IMR-90 (cell line): ENCODE measurements at regions not wholly inside any gene's neighbourhood (a gene's known extent, or its start where the extent isn't known, plus 50 kb on each side); places are given as distances from the start of the nearest gene placed in this dataset.

Source experiments
- ATAC-seq: fragments of 200-7000 bp; cut with Tn5 transposase; 2 replicates; pipeline ENCODE4 v1.9.1; 2020; ENCODE audit warnings: low read depth, mild to moderate bottlenecking, moderate library complexity
- BruUV-seq: library from RNA; stranded (reverse); fragments of 400-500 nt; replicated peaks from 2 replicates; lab custom pipeline; 2021; lab: Mats Ljungman, UMichigan
- CTCF ChIA-PET: fragments of 300-600 bp; formaldehyde crosslinking; extraction: SDS; loops from one replicate; lab custom pipeline; 2021; ENCODE audit warnings: antibody characterized with exemption; lab: Yijun Ruan, JAX
- POLR2A ChIA-PET: fragments of 300-600 bp; sonication (Branson Sonifier 250); formaldehyde crosslinking; loops from one replicate; lab custom pipeline; 2022; ENCODE audit warnings: antibody characterized with exemption; ENCODE audit not compliant: unreplicated experiment; lab: Charles Lee
- DNase-seq: peaks from one replicate; pipeline ENCODE4 v3.0.0; 2013
- H2AFZ ChIP-seq: replicated peaks from 2 replicates; pipeline ENCODE3; 2013; ENCODE audit warnings: low read length, mild to moderate bottlenecking; ENCODE audit not compliant: poor library complexity
- H2AK5ac ChIP-seq: 2 replicates; pipeline ENCODE4 v1.6.1; 2013; ENCODE audit warnings: low read depth, low read length, inconsistent platforms
- H2AK9ac ChIP-seq: replicated peaks from 2 replicates; pipeline ENCODE3; 2013; ENCODE audit warnings: mild to moderate bottlenecking, low read depth, low read length, moderate library complexity; ENCODE audit not compliant: poor library complexity
- H2BK120ac ChIP-seq: 2 replicates; pipeline ENCODE4 v1.6.1; 2013; ENCODE audit warnings: low read depth, low read length, inconsistent platforms
- H2BK15ac ChIP-seq: 3 replicates; pipeline ENCODE4 v1.6.1; 2013; ENCODE audit warnings: low read depth, low read length, inconsistent platforms
- H2BK20ac ChIP-seq: 2 replicates; pipeline ENCODE4 v1.6.1; 2013; ENCODE audit warnings: low read depth, mild to moderate bottlenecking, inconsistent platforms, low read length, moderate library complexity
- H2BK5ac ChIP-seq: 2 replicates; pipeline ENCODE4 v1.6.1; 2013; ENCODE audit warnings: mild to moderate bottlenecking, low read depth, low read length, inconsistent platforms; ENCODE audit not compliant: poor library complexity, severe bottlenecking
- H3K14ac ChIP-seq: replicated peaks from 2 replicates; pipeline ENCODE4 v1.6.1; 2013; ENCODE audit warnings: low read depth, low read length, inconsistent platforms
- H3K18ac ChIP-seq: 2 replicates; pipeline ENCODE4 v1.6.1; 2013; ENCODE audit warnings: low read depth, low read length, control low read depth
- H3K23ac ChIP-seq: 2 replicates; pipeline ENCODE4 v1.6.1; 2013; ENCODE audit warnings: low read depth, low read length, inconsistent platforms
- H3K27ac ChIP-seq: 2 replicates; pipeline ENCODE4 v1.5.1; 2013; ENCODE audit warnings: mild to moderate bottlenecking, control low read depth, low read length; ENCODE audit not compliant: insufficient read depth
- H3K27me3 ChIP-seq: 2 replicates; pipeline ENCODE4 v1.6.1; 2013; ENCODE audit warnings: low read length; ENCODE audit not compliant: control insufficient read depth, insufficient read depth
- H3K36me3 ChIP-seq: 2 replicates; pipeline ENCODE4 v1.6.1; 2013; ENCODE audit warnings: low read length, mixed read lengths; ENCODE audit not compliant: control insufficient read depth, insufficient read depth
- H3K4ac ChIP-seq: 2 replicates; pipeline ENCODE4 v1.6.1; 2013; ENCODE audit warnings: low read depth, low read length, inconsistent platforms
- H3K4me1 ChIP-seq: 2 replicates; pipeline ENCODE4 v1.6.1; 2013; ENCODE audit warnings: low read length, mixed read lengths; ENCODE audit not compliant: control insufficient read depth, insufficient read depth
- H3K4me2 ChIP-seq: 2 replicates; pipeline ENCODE4 v1.6.1; 2013; ENCODE audit warnings: low read depth, mild to moderate bottlenecking, control low read depth, low read length, moderate library complexity
- H3K4me3 ChIP-seq: 2 replicates; pipeline ENCODE4 v1.5.1; 2013; ENCODE audit warnings: low read depth, mild to moderate bottlenecking, control low read depth, low read length, moderate library complexity; ENCODE audit not compliant: insufficient read depth
- H3K56ac ChIP-seq: 2 replicates; pipeline ENCODE4 v1.6.1; 2013; ENCODE audit warnings: low read length, inconsistent platforms; ENCODE audit not compliant: insufficient read depth; ENCODE audit errors: extremely low read depth
- H3K79me1 ChIP-seq, 2 experiments: 2 replicates each; pipeline ENCODE4 v1.6.1; 2013; ENCODE audit warnings: low read length in 2 of 2, inconsistent platforms in 1 of 2, low read depth in 1 of 2
- H3K9ac ChIP-seq: 2 replicates; pipeline ENCODE4 v1.6.1; 2013; ENCODE audit warnings: low read depth, low read length, control low read depth
- H3K9me1 ChIP-seq: 2 replicates; pipeline ENCODE4 v1.6.1; 2013; ENCODE audit warnings: low read length, inconsistent platforms; ENCODE audit not compliant: insufficient read depth
- H3K9me3 ChIP-seq: 2 replicates; pipeline ENCODE4 v1.6.1; 2013; ENCODE audit warnings: low read length; ENCODE audit not compliant: control insufficient read depth, insufficient read depth
- H4K20me1 ChIP-seq: 2 replicates; pipeline ENCODE4 v1.6.1; 2013; ENCODE audit warnings: low read length, inconsistent platforms; ENCODE audit not compliant: insufficient read depth
- H4K5ac ChIP-seq: 2 replicates; pipeline ENCODE4 v1.6.1; 2013; ENCODE audit warnings: mild to moderate bottlenecking, low read depth, low read length, control low read depth
- H4K8ac ChIP-seq, 2 experiments: 2 replicates each; pipeline ENCODE4 v1.6.1; 2013; ENCODE audit warnings: low read depth in 2 of 2, low read length in 2 of 2, control low read depth in 1 of 2, inconsistent platforms in 1 of 2
- H4K91ac ChIP-seq: 2 replicates; pipeline ENCODE4 v1.6.1; 2013; ENCODE audit warnings: low read depth, low read length, inconsistent platforms; ENCODE audit not compliant: insufficient read depth
- BHLHE40 ChIP-seq: fragments of 150-350 bp; IDR thresholded peaks from 2 replicates; pipeline ENCODE4 v1.6.1; 2016; ENCODE audit warnings: mild to moderate bottlenecking, low read depth, low read length
- CHD1 ChIP-seq: IDR thresholded peaks from 2 replicates; pipeline ENCODE4 v1.6.1; 2012; ENCODE audit warnings: low read depth, low read length, improper control_type of control experiment
- CTCF ChIP-seq: conservative IDR thresholded peaks from 2 replicates; pipeline ENCODE4 v1.5.1; 2012; ENCODE audit warnings: mild to moderate bottlenecking, low read depth, low read length, improper control_type of control experiment
- ELK1 ChIP-seq: fragments of 150-350 bp; IDR thresholded peaks from 2 replicates; pipeline ENCODE4 v1.6.1; 2016; ENCODE audit warnings: low read depth, mild to moderate bottlenecking, low read length, moderate library complexity, borderline replicate concordance
- FOS ChIP-seq: fragments of 150-350 bp; IDR thresholded peaks from 2 replicates; pipeline ENCODE4 v1.6.1; 2016; ENCODE audit warnings: low read depth, low read length
- MAFK ChIP-seq: IDR thresholded peaks from 2 replicates; pipeline ENCODE4 v1.6.1; 2012; ENCODE audit warnings: low read depth, low read length, improper control_type of control experiment
- MXI1 ChIP-seq: IDR thresholded peaks from 2 replicates; pipeline ENCODE4 v1.6.1; 2012; ENCODE audit warnings: low read depth, mild to moderate bottlenecking, low read length, moderate library complexity, borderline replicate concordance
- NFE2L2 ChIP-seq: fragments of 150-350 bp; IDR thresholded peaks from 2 replicates; pipeline ENCODE4 v1.6.1; 2016; ENCODE audit warnings: low read depth, mild to moderate bottlenecking, low read length
- POLR2A ChIP-seq: IDR thresholded peaks from 2 replicates; pipeline ENCODE4 v1.6.1; 2012; ENCODE audit warnings: mild to moderate bottlenecking, low read depth, low read length
- RAD21 ChIP-seq: IDR thresholded peaks from 2 replicates; pipeline ENCODE4 v1.6.1; 2012; ENCODE audit warnings: low read length, improper control_type of control experiment
- RCOR1 ChIP-seq: IDR thresholded peaks from 2 replicates; pipeline ENCODE4 v1.6.1; 2012; ENCODE audit warnings: mild to moderate bottlenecking, low read length, improper control_type of control experiment; ENCODE audit not compliant: insufficient replicate concordance
- RFX5 ChIP-seq: IDR thresholded peaks from 2 replicates; pipeline ENCODE4 v1.8.0; 2012; ENCODE audit warnings: low read depth, mild to moderate bottlenecking, low read length, moderate library complexity
- SMC3 ChIP-seq: fragments of 150-350 bp; IDR thresholded peaks from 2 replicates; pipeline ENCODE4 v1.6.1; 2016; ENCODE audit warnings: low read depth, mild to moderate bottlenecking, antibody characterized with exemption, low read length, moderate library complexity
- USF2 ChIP-seq: fragments of 150-350 bp; IDR thresholded peaks from 2 replicates; pipeline ENCODE4 v1.6.1; 2017; ENCODE audit warnings: mild to moderate bottlenecking, antibody characterized with exemption, low read length, low read depth
- dilution Hi-C: fragments of 300-500 bp; cut with HindIII; formaldehyde crosslinking; loops from one replicate; pipeline ENCODE4 v1.14.3; 2018; ENCODE audit warnings: low sequenced_read_pairs; ENCODE audit not compliant: unreplicated experiment
- in situ Hi-C: fragments of 300-500 bp; cut with MboI; formaldehyde crosslinking; loops from 3 replicates; pipeline ENCODE4 v1.14.3; 2019; ENCODE audit warnings: low sequenced_read_pairs, inconsistent platforms, mixed read lengths
- intact Hi-C: fragments of 100-400 bp; cut with micrococcal nuclease; formaldehyde crosslinking; loops from 2 replicates; pipeline ENCODE4 v1.10.0; 2022

GRCh38 chr12:90030726-90031125 is 322.1 kb upstream of the ATP2B1 start:
- H4K8ac ChIP-seq = no peak overlapping the region
- no peaks in the 10 kb centered on the region for H3K36me3 ChIP-seq
- no peak overlapping the region for H2BK120ac ChIP-seq
- H2BK5ac ChIP-seq = no peak overlapping the region
- ATAC-seq = no peak
- no peak overlapping the region for H4K91ac ChIP-seq
- no peaks in the 10 kb centered on the region for H4K20me1 ChIP-seq
- H3K9me1 ChIP-seq = no peaks in the 10 kb centered on the region
- H3K4me1 ChIP-seq = peaks cover 3% of the 10 kb centered on the region; the same call in 1 of the 2 replicates
- no peak overlapping the region for H3K18ac ChIP-seq
- no peak overlapping the region for H4K5ac ChIP-seq
- dilution Hi-C loops = no loop called here
- H3K9ac ChIP-seq = no peak overlapping the region
- no peaks in the 10 kb centered on the region for H3K79me1 ChIP-seq
- CTCF ChIA-PET = no interaction called here
- H2BK15ac ChIP-seq = no peak overlapping the region
- H3K4ac ChIP-seq = no peak overlapping the region
- H3K27me3 ChIP-seq = no peaks in the 10 kb centered on the region
- BruUV-seq = no TSS peak
- no peak for DNase-seq
- H3K4me3 ChIP-seq = no peak overlapping the region
- no peak overlapping the region for H3K27ac ChIP-seq
- no peak overlapping the region for H2AK5ac ChIP-seq
- no peak overlapping the region for H2AK9ac ChIP-seq
- POLR2A ChIA-PET = no interaction called here
- H3K9me3 ChIP-seq = no peaks in the 10 kb centered on the region
- no peak overlapping the region for H2AFZ ChIP-seq
- no peak overlapping the region for H3K4me2 ChIP-seq
- H3K14ac ChIP-seq = no peak overlapping the region
- in situ Hi-C loops = no loop called here
- intact Hi-C loops = no loop called here
- no peak overlapping the region for H3K23ac ChIP-seq
- H2BK20ac ChIP-seq = no peak overlapping the region
- no peak overlapping the region for H3K56ac ChIP-seq
- no peak for TF ChIP-seq CHD1
- TF ChIP-seq CTCF = no peak
- no peak for TF ChIP-seq RFX5
- no peak for TF ChIP-seq POLR2A
- no peak for TF ChIP-seq SMC3
- TF ChIP-seq RAD21 = no peak
- no peak for TF ChIP-seq RCOR1
- TF ChIP-seq MXI1 = no peak
- TF ChIP-seq MAFK = no peak
- TF ChIP-seq BHLHE40 = no peak
- TF ChIP-seq USF2 = no peak
- no peak for TF ChIP-seq FOS
- TF ChIP-seq NFE2L2 = no peak
- no peak for TF ChIP-seq ELK1
